NCI-H460 (cell line): ENCODE measurements at regions not wholly inside any gene's neighbourhood (a gene's known extent, or its start where the extent isn't known, plus 50 kb on each side); places are given as distances from the start of the nearest gene placed in this dataset.

ENCODE experiments used
- DNase-seq: peaks from one replicate; pipeline ENCODE4 v3.0.0-alpha.2; 2016; ENCODE audit warnings: low read depth; ENCODE audit errors: extremely low read depth

- DNase-seq = no peak
Observed at GRCh38 chr9:1411826-1412225, 361.7 kb downstream of the DMRT2 start.

- DNase-seq = no peak
Observed at GRCh38 chr9:1414711-1415131, 364.6 kb downstream of the DMRT2 start.

- DNase-seq = no peak
Observed at GRCh38 chr9:1415146-1415545, 365.0 kb downstream of the DMRT2 start.

- DNase-seq = no peak
Observed at GRCh38 chr9:1416261-1416660, 366.1 kb downstream of the DMRT2 start.

GRCh38 chr9:1421436-1421835 is 371.3 kb downstream of the DMRT2 start:
- no peak for DNase-seq

- no peak for DNase-seq
Observed at GRCh38 chr9:1427875-1428274, 377.7 kb downstream of the DMRT2 start.

GRCh38 chr9:1429297-1429696 is 379.1 kb downstream of the DMRT2 start:
- no peak for DNase-seq

GRCh38 chr9:1431461-1431860 is 381.3 kb downstream of the DMRT2 start:
- DNase-seq = no peak

- DNase-seq = no peak
Observed at GRCh38 chr9:1434052-1434767, 384.1 kb downstream of the DMRT2 start.

GRCh38 chr9:1434811-1435210 is 384.7 kb downstream of the DMRT2 start:
- DNase-seq = no peak

GRCh38 chr9:1440256-1440655 is 390.1 kb downstream of the DMRT2 start:
- no peak for DNase-seq

- DNase-seq = no peak
Observed at GRCh38 chr9:1442105-1442504, 391.9 kb downstream of the DMRT2 start.

GRCh38 chr9:1443450-1443849 is 393.3 kb downstream of the DMRT2 start:
- no peak for DNase-seq

GRCh38 chr9:1446671-1447070 is 396.5 kb downstream of the DMRT2 start:
- DNase-seq = no peak

- DNase-seq = no peak
Observed at GRCh38 chr9:1453636-1454035, 403.5 kb downstream of the DMRT2 start.

- no peak for DNase-seq
Observed at GRCh38 chr9:1454211-1454610, 404.1 kb downstream of the DMRT2 start.

GRCh38 chr9:1454616-1455347 is 404.6 kb downstream of the DMRT2 start:
- DNase-seq = no peak

- no peak for DNase-seq
Observed at GRCh38 chr9:1455766-1456165, 405.6 kb downstream of the DMRT2 start.

- DNase-seq = no peak
Observed at GRCh38 chr9:1456301-1457024, 406.3 kb downstream of the DMRT2 start.

GRCh38 chr9:1457460-1457859 is 407.3 kb downstream of the DMRT2 start:
- no peak for DNase-seq

- peak; percentile 64 for DNase-seq
Observed at GRCh38 chr9:1458503-1458902, 408.3 kb downstream of the DMRT2 start.
